IPS DF 4.7 (cell line): ENCODE measurements at regions not wholly inside any gene's neighbourhood (a gene's known extent, or its start where the extent isn't known, plus 50 kb on each side); places are given as distances from the start of the nearest gene placed in this dataset.
"Not testable (repeated sequence)": the region's sequence is repeated elsewhere in the genome, so short reads cannot be mapped to it uniquely, and the experiment has no call there.

Source experiments
- DNase-seq: peaks from one replicate; pipeline ENCODE4 v3.0.0-alpha.2; 2013; ENCODE audit warnings: low spot score; ENCODE audit errors: extremely low read depth

GRCh38 chr22:33221568-33221967 lies 163.4 kb upstream of the SYN3 start:
- DNase-seq, result no peak

- no peak for DNase-seq
Observed at GRCh38 chr22:33220476-33221080, 162.4 kb upstream of the SYN3 start.

- DNase-seq, result no peak
Observed at GRCh38 chr22:33219648-33220384, 161.6 kb upstream of the SYN3 start.

GRCh38 chr22:33213383-33214075 lies 155.3 kb upstream of the SYN3 start:
- DNase-seq, result no peak

GRCh38 chr22:33209930-33210784 lies 152.0 kb upstream of the SYN3 start:
- DNase-seq, result no peak

- DNase-seq, result no peak
Observed at GRCh38 chr22:33204408-33204807, 146.2 kb upstream of the SYN3 start.

- DNase-seq, result no peak
Observed at GRCh38 chr22:33202455-33202854, 144.3 kb upstream of the SYN3 start.

- no peak for DNase-seq
Observed at GRCh38 chr22:33194529-33195077, 136.4 kb upstream of the SYN3 start.

GRCh38 chr22:33192156-33192555 lies 134.0 kb upstream of the SYN3 start:
- DNase-seq, result no peak

GRCh38 chr22:33188326-33188725 lies 130.1 kb upstream of the SYN3 start:
- no peak for DNase-seq

GRCh38 chr22:33186816-33187215 lies 128.6 kb upstream of the SYN3 start:
- no peak for DNase-seq

GRCh38 chr22:33180356-33180755 lies 122.2 kb upstream of the SYN3 start:
- no peak for DNase-seq

- DNase-seq, result no peak
Observed at GRCh38 chr22:33167998-33168790, 110.0 kb upstream of the SYN3 start.

GRCh38 chr22:33166206-33166605 lies 108.0 kb upstream of the SYN3 start:
- no peak for DNase-seq

- DNase-seq, result no peak
Observed at GRCh38 chr22:33163815-33164214, 105.6 kb upstream of the SYN3 start.

GRCh38 chr22:33162196-33162595 lies 104.0 kb upstream of the SYN3 start:
- no peak for DNase-seq

GRCh38 chr22:33160525-33160924 lies 102.3 kb upstream of the SYN3 start:
- no peak for DNase-seq

- not testable (repeated sequence) for DNase-seq
Observed at GRCh38 chr22:33154967-33155366, 96.8 kb upstream of the SYN3 start.

- no peak for DNase-seq
Observed at GRCh38 chr22:33149611-33150010, 91.4 kb upstream of the SYN3 start.

GRCh38 chr22:33144721-33145120 lies 86.5 kb upstream of the SYN3 start:
- no peak for DNase-seq
